ENCODE measurements at regions not wholly inside any gene's neighbourhood (a gene's known extent, or its start where the extent isn't known, plus 50 kb on each side); places are given as distances from the start of the nearest gene placed in this dataset.

DNA sequence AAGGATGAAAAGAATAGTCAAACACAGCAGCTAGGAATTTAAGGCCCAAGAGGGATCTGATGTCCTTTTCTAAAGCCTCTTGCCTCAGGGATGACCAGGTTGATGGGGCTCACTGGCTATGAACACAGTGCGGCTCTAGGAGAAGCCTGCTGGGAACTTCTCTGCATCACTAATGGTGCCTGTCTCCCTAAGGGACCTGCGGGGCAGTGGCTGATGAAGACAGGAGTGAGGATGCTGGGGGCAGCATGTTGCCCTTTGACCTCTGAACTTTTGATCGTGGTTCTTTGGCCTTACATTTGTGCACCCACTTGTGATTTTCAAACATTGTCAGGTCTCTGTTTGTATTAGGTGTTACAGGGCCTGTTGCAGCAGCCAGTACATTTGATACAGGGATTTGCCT is 64.9 kb upstream of the KLHL25 start:
- TF ChIP-seq, protein P1, sequence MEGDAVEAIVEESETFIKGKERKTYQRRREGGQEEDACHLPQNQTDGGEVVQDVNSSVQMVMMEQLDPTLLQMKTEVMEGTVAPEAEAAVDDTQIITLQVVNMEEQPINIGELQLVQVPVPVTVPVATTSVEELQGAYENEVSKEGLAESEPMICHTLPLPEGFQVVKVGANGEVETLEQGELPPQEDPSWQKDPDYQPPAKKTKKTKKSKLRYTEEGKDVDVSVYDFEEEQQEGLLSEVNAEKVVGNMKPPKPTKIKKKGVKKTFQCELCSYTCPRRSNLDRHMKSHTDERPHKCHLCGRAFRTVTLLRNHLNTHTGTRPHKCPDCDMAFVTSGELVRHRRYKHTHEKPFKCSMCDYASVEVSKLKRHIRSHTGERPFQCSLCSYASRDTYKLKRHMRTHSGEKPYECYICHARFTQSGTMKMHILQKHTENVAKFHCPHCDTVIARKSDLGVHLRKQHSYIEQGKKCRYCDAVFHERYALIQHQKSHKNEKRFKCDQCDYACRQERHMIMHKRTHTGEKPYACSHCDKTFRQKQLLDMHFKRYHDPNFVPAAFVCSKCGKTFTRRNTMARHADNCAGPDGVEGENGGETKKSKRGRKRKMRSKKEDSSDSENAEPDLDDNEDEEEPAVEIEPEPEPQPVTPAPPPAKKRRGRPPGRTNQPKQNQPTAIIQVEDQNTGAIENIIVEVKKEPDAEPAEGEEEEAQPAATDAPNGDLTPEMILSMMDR (IDR thresholded peaks at IDR 0.05; ENCODE audit: insufficient read depth, low read length, poor library complexity, severe bottlenecking) = no peak
- DNase-seq (ENCODE audit: low read depth) = no peak
- Histone ChIP-seq H3K27me3 (ENCODE audit: control insufficient read depth, insufficient read depth, low read length) (peaks cover 13% of the 10 kb centered on the region), H3K4me3 (ENCODE audit: low read depth, low read length) (no peak overlapping the region), H3K36me3 (ENCODE audit: control insufficient read depth, insufficient read depth, low read length) (no peaks in the 10 kb centered on the region)

DNA sequence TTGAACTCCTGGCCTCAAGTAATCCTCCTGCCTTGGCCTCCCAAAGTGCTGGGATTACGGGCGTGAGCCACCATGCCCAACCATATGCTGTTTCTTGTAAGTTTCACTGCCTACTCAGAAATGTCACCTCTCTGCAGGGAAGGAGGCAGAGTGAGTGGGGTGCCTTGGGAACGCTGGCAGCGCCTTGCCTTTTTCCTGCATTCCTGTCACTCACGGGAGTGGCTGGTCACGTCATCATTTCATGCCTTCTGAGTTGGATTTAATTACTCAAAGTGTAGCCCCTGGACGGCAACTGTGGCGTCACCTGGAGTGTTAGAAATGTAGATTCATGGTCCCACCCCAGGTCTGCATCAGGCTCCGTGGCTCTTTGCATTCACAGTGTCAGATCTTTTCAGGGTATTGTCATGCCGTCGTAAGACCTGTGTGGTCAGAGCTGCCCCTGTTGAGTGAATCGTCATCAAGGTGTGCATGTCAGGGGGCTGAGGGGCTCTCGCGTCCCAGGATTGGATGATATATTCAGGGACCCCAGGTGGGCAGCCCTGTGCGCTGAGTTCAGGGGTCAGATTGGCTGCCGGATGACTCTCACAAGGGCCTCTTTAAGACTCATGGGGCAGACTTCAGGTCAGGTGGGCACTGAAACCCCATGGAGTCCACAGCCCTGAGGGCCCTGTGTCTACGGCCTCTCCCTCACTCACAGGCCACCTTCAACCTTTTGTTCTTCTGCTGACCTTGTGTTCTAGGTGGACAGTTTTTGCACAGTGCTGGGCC is 65.9 kb upstream of the KLHL25 start:
- H3K4me3 ChIP-seq (ENCODE audit: low read depth, low read length) = no peak overlapping the region
- no peaks in the 10 kb centered on the region for H3K36me3 ChIP-seq (ENCODE audit: control insufficient read depth, insufficient read depth, low read length)
- DNase-seq (ENCODE audit: low read depth) = no peak
- TF ChIP-seq, protein P1 (IDR thresholded peaks at IDR 0.05; ENCODE audit: insufficient read depth, low read length, poor library complexity, severe bottlenecking) = no peak
- H3K27me3 ChIP-seq (ENCODE audit: control insufficient read depth, insufficient read depth, low read length) = peaks cover 17% of the 10 kb centered on the region

DNA sequence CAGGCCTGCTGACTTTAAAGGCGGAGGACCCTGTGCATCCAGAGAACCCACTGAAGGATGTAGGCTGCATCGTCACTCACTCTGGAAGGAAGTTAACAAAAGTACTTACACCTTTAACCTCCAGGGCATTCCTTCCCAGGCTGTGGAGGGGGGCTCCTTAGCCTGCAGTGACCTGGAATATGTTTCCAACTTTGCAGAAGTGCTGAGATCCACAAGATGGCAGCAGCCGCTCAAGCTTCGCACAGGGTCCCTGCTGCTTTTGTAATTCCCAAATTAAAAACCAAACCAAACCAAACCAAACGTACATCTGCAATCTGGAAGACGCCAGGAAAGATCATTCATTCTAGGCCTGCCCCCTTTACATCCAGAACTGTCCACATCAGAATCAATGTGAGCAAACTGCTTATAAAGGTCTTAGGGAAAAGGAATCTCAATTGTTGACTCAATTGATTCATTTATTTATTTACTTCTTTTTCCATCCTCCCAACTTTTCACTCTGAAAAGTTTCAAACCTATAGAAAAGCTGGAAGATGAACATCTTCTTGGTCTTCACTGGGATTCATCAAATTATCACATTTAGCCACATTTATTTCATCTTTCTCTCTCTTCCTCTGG is 70.5 kb upstream of the KLHL25 start:
- TF ChIP-seq, protein P1 (IDR thresholded peaks at IDR 0.05; ENCODE audit: insufficient read depth, low read length, poor library complexity, severe bottlenecking) = peak; percentile 73
- DNase-seq (ENCODE audit: low read depth) = no peak
- H3K27me3 ChIP-seq (ENCODE audit: control insufficient read depth, insufficient read depth, low read length) = peaks cover 8% of the 10 kb centered on the region

DNA sequence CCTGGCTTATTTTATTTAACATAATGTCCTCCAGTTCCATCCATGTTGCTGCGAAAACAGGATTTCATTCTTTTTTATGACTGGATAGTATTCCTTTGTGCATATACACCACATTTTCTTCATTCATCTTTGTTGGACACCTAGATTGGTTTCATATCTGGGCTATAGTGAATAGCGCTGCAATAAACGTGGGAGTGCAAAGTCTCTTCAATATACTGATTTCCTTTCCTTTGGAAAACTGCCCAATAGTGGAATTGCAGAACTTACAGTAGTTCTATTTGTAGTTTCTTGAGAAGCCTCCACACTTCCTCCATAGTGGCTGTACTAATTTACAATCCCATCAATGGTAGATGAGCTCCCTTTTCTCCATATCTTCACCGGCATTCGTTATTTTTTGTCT is 72.5 kb upstream of the KLHL25 start:
- peaks cover 4% of the 10 kb centered on the region for H3K27me3 ChIP-seq (ENCODE audit: control insufficient read depth, insufficient read depth, low read length)
- H3K36me3 ChIP-seq (ENCODE audit: control insufficient read depth, insufficient read depth, low read length) = no peaks in the 10 kb centered on the region
- TF ChIP-seq, protein P1 (IDR thresholded peaks at IDR 0.05; ENCODE audit: insufficient read depth, low read length, poor library complexity, severe bottlenecking) = no peak
- no peak for DNase-seq (ENCODE audit: low read depth)
- H3K4me3 ChIP-seq (ENCODE audit: low read depth, low read length) = no peak overlapping the region

More for the DNA sequence above, 70.5 kb upstream of the KLHL25 start:
- Histone ChIP-seq H3K36me3 (ENCODE audit: control insufficient read depth, insufficient read depth, low read length) (no peaks in the 10 kb centered on the region), H3K4me3 (ENCODE audit: low read depth, low read length) (no peak overlapping the region)

DNA sequence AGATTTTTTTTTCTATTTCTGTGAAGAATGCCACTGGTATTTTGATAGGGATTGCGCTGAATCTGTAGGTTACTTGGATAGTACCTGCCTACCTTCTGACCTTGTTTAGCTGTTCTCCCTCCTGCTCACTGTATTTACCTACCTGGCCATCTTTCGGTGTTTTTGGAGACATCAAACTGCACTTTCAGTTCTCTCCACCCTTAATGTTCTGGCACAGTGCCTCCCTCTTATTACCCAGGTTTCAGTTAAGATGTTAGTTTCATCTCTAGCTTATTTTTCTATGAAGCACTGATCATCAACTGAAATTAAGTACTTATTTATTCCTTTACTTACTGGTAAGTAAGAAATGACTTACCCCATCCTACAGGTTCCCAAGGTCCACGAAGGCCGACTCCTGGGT is 74.4 kb upstream of the KLHL25 start:
- TF ChIP-seq, protein P1 (IDR thresholded peaks at IDR 0.05; ENCODE audit: insufficient read depth, low read length, poor library complexity, severe bottlenecking) = no peak
- Histone ChIP-seq H3K36me3 (ENCODE audit: control insufficient read depth, insufficient read depth, low read length) (no peaks in the 10 kb centered on the region), H3K27me3 (ENCODE audit: control insufficient read depth, insufficient read depth, low read length) (peaks cover 4% of the 10 kb centered on the region), H3K4me3 (ENCODE audit: low read depth, low read length) (no peak overlapping the region)
- no peak for DNase-seq (ENCODE audit: low read depth)
